GF-D8 (cell line): ENCODE measurements at regions not wholly inside any gene's neighbourhood (a gene's known extent, or its start where the extent isn't known, plus 50 kb on each side); places are given as distances from the start of the nearest gene placed in this dataset.

Experiments
- DNase-seq: peaks from one replicate; lab custom pipeline; 2025; lab: John Stamatoyannopoulos, UW

- no peak for DNase-seq
Measured at GRCh38 chr9:99437145-99437544, 215.1 kb downstream of the SEC61B start.

GRCh38 chr9:99438596-99438995 is 216.5 kb downstream of the SEC61B start:
- DNase-seq: no peak

- DNase-seq: no peak
Measured at GRCh38 chr9:99441829-99442228, 219.7 kb downstream of the SEC61B start.

- no peak for DNase-seq
Measured at GRCh38 chr9:99445371-99445891, 223.3 kb downstream of the SEC61B start.

GRCh38 chr9:99445920-99446319 is 223.8 kb downstream of the SEC61B start:
- no peak for DNase-seq

- DNase-seq: no peak
Measured at GRCh38 chr9:99447951-99448350, 225.9 kb downstream of the SEC61B start.

GRCh38 chr9:99449726-99450125 is 227.6 kb downstream of the SEC61B start:
- DNase-seq: no peak

GRCh38 chr9:99451112-99451606 is 229.1 kb downstream of the SEC61B start:
- DNase-seq: no peak

- no peak for DNase-seq
Measured at GRCh38 chr9:99457406-99457805, 235.3 kb downstream of the SEC61B start.

GRCh38 chr9:99457981-99458380 is 235.9 kb downstream of the SEC61B start:
- DNase-seq: no peak

GRCh38 chr9:99459919-99460318 is 237.8 kb downstream of the SEC61B start:
- DNase-seq: no peak

- no peak for DNase-seq
Measured at GRCh38 chr9:99463131-99463530, 241.0 kb downstream of the SEC61B start.

GRCh38 chr9:99464568-99464967 is 242.5 kb downstream of the SEC61B start:
- no peak for DNase-seq

GRCh38 chr9:99465231-99465907 is 243.3 kb downstream of the SEC61B start:
- no peak for DNase-seq

- no peak for DNase-seq
Measured at GRCh38 chr9:99466104-99466503, 244.0 kb downstream of the SEC61B start.

- no peak for DNase-seq
Measured at GRCh38 chr9:99466781-99467180, 244.7 kb downstream of the SEC61B start.

- no peak for DNase-seq
Measured at GRCh38 chr9:99471033-99471432, 249.0 kb downstream of the SEC61B start.

GRCh38 chr9:99472240-99472915 is 250.3 kb downstream of the SEC61B start:
- no peak for DNase-seq

- no peak for DNase-seq
Measured at GRCh38 chr9:99472916-99473245, 250.8 kb downstream of the SEC61B start.

GRCh38 chr9:99474186-99474585 is 252.1 kb downstream of the SEC61B start:
- DNase-seq: no peak

- no peak for DNase-seq
Measured at GRCh38 chr9:99475401-99476065, 253.5 kb downstream of the SEC61B start.

GRCh38 chr9:99478469-99479027 is 256.5 kb downstream of the SEC61B start:
- DNase-seq: no peak

GRCh38 chr9:99479929-99480328 is 257.8 kb downstream of the SEC61B start:
- no peak for DNase-seq
